Esophagus squamous epithelium (tissue), 4 donors: ENCODE measurements at regions not wholly inside any gene's neighbourhood (a gene's known extent, or its start where the extent isn't known, plus 50 kb on each side); places are given as distances from the start of the nearest gene placed in this dataset.

Experiments
- POLR2A ChIP-seq, 4 donors: fragments of 450-650 bp; IDR thresholded peaks; one replicate each; pipeline ENCODE4 v1.6.1; 2017; ENCODE audit warnings: antibody characterized with exemption in 4 of 4, mild to moderate bottlenecking in 4 of 4, moderate library complexity in 3 of 4
- TF ChIP-seq, protein P1 (sequence below), 6 experiments: fragments of 450-650 bp in 4 of 6; fragments of 200-600 bp in 2 of 6; sonication (generic) in 2 of 6; IDR thresholded peaks; one replicate each; pipeline ENCODE4 v1.5.1; 2016 to 2019; ENCODE audit warnings: antibody characterized with exemption in 6 of 6, mild to moderate bottlenecking in 4 of 6, moderate library complexity in 4 of 6

DNA sequence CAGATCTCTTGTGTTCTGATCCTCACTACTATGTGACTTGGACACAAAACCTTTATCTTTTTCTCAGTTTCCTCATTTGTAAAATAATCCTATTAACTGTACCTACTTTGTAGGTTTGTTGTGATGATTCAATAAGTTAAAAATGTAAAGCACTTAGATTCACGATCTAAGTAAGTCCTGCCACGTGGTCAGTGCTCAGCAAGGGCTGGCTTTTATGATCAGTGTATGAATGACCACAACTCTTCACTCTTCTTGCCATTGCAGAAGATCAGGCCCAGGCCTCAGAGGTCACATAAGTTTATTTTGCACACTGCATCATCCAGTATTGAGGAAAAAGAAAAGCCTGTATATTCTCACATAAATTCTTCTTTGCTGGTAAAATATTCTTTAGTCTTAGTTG lies 1192.5 kb upstream of the ACVR2A start:
- TF ChIP-seq, protein P1, sequence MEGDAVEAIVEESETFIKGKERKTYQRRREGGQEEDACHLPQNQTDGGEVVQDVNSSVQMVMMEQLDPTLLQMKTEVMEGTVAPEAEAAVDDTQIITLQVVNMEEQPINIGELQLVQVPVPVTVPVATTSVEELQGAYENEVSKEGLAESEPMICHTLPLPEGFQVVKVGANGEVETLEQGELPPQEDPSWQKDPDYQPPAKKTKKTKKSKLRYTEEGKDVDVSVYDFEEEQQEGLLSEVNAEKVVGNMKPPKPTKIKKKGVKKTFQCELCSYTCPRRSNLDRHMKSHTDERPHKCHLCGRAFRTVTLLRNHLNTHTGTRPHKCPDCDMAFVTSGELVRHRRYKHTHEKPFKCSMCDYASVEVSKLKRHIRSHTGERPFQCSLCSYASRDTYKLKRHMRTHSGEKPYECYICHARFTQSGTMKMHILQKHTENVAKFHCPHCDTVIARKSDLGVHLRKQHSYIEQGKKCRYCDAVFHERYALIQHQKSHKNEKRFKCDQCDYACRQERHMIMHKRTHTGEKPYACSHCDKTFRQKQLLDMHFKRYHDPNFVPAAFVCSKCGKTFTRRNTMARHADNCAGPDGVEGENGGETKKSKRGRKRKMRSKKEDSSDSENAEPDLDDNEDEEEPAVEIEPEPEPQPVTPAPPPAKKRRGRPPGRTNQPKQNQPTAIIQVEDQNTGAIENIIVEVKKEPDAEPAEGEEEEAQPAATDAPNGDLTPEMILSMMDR (IDR thresholded peaks at IDR 0.05), result no peak
- TF ChIP-seq POLR2A (IDR thresholded peaks at IDR 0.05), result no peak
